SK-N-SH treated with all-trans-retinoic acid at 6 μM for 48 hours (cell line): ENCODE measurements at regions not wholly inside any gene's neighbourhood (a gene's known extent, or its start where the extent isn't known, plus 50 kb on each side); places are given as distances from the start of the nearest gene placed in this dataset.

Experiments
- ESRRG ChIP-seq: fragments of 250-450 bp; sonication (Bioruptor Pico); IDR thresholded peaks from 2 replicates; pipeline ENCODE4 v1.6.1; 2021; ENCODE audit warnings: mild to moderate bottlenecking
- PPARA ChIP-seq: fragments of 250-450 bp; sonication (Bioruptor Pico); IDR thresholded peaks from 2 replicates; pipeline ENCODE4 v1.5.0; 2020; ENCODE audit warnings: mild to moderate bottlenecking, borderline replicate concordance
- RARB ChIP-seq: fragments of 250-450 bp; sonication (Bioruptor Pico); IDR thresholded peaks from 2 replicates; pipeline ENCODE4 v1.8.0; 2021; ENCODE audit warnings: mild to moderate bottlenecking, moderate library complexity
- SNAI2 ChIP-seq: fragments of 250-450 bp; sonication (Bioruptor Pico); IDR thresholded peaks from 2 replicates; pipeline ENCODE4 v1.5.0; 2020; ENCODE audit warnings: mild to moderate bottlenecking, moderate library complexity
- TCF4 ChIP-seq: fragments of 250-450 bp; sonication (Bioruptor Pico); IDR thresholded peaks from 2 replicates; pipeline ENCODE4 v1.8.0; 2021; ENCODE audit warnings: mild to moderate bottlenecking, moderate library complexity, borderline replicate concordance
- TF ChIP-seq, protein P1 (sequence below): fragments of 250-450 bp; sonication (Bioruptor Pico); IDR thresholded peaks from 2 replicates; pipeline ENCODE4 v1.8.0; 2020; ENCODE audit warnings: mild to moderate bottlenecking, moderate library complexity, borderline replicate concordance

DNA sequence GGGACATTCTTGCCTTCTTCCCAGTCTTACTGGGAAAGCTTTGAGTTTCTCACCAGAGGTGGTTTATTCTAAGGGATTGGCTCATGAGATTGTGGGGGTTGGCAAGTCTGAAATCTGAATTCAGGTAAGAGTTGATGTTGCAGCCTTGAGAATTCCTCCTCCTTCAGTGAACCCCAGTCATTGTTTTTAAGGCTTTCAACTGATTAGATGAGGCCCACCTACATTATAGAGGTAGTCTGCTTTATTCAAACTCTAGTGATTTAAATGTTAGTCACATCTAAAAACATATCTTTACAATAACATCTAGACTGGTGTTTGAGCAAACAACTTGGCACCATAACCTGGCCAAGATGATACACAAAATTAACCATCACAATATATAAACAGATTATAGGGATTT is 156.5 kb upstream of the MED14 start:
- TF ChIP-seq TCF4 (CRISPR knock-in tag) (no peak), RARB (CRISPR knock-in tag) (no peak), SNAI2 (no peak), ESRRG (CRISPR knock-in tag) (no peak), PPARA (CRISPR knock-in tag) (no peak)
- TF ChIP-seq, protein P1, sequence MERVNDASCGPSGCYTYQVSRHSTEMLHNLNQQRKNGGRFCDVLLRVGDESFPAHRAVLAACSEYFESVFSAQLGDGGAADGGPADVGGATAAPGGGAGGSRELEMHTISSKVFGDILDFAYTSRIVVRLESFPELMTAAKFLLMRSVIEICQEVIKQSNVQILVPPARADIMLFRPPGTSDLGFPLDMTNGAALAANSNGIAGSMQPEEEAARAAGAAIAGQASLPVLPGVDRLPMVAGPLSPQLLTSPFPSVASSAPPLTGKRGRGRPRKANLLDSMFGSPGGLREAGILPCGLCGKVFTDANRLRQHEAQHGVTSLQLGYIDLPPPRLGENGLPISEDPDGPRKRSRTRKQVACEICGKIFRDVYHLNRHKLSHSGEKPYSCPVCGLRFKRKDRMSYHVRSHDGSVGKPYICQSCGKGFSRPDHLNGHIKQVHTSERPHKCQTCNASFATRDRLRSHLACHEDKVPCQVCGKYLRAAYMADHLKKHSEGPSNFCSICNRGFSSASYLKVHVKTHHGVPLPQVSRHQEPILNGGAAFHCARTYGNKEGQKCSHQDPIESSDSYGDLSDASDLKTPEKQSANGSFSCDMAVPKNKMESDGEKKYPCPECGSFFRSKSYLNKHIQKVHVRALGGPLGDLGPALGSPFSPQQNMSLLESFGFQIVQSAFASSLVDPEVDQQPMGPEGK = no peak
